ENCODE measurements at regions not wholly inside any gene's neighbourhood (a gene's known extent, or its start where the extent isn't known, plus 50 kb on each side); places are given as distances from the start of the nearest gene placed in this dataset.
A peak's percentile ranks its signal among the peaks of the same experiment; 100 is the strongest.

DNA sequence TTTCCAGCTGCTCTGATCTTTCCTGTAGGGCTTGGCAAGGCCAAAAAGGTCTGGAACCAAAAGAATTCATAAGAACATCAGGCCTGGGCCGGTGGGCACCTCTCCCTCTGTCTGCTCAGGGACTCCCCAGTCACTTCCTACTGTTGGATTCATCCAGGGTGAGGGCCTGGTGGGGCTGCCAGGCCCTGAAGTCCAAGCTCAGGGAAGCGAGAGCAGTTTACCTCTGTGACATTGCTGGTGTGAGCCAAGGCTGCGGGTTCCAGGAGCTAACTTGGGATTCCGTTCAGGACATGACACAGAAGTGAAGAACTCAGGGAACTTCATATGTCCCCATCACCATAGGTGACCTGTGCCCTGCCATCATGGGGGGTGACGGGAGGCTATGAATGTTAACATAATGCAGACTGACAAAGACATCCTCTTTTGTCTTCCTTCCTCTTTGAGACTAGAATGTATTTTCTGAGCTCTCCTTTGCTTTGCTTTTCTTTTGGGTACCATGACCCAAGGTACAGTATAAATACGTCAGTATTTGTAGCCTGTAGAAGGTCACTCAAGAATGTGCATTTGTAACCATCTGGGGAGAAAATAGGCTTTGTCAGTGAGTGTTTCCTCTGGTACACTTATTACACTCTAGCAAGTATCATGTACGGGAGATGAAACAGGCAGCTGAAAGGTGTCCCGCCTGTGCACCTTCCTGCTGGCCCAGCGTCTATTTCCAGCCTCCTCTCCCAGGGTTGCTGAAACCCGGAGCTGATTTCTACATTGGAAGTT is 130.5 kb upstream of the SLC1A4 start:
- no peak for DNase-seq

DNA sequence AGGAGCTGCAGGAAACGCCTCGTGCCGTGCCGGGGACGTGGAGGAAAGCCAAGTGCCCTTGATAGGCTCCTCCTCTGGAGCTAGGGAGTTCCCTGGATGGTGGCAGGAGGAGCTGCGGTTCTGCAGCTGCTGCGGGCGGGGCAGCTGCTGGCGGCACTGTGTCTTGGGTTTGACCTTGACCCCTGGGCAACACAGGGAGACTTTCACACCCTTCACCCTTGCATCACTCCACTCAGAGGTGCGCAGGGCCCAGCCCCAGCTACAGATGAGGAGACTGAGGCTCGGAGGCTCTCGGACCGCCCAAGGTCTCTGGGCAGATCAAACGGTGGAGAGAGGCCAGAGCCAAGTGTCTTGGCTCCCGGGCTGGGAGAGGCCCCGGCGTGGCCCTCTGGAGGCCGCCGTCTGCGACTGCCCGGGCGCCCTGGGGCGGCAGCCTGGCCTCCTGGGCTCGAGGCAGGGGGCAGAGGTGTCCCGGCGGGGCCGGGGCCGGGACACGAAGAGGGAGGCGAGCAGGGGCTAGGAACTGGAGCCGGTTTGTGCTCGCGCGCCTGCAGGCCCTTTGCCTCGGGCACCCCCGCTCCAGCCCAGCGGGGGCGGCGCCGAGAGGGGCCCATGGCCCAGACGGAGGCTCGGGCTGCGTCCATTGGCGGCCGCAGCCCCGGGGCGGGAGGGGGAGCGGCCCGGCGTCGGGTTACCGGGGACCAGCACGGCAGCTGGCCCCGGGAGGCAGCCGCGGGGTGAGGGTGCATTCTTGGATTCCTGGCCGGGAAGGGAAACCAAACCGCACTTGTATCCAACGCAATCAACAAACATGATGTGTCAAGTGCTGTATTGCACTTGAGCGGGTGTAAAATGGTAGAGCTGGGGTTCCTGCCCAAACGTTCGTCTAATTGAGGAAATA is 129.6 kb upstream of the SLC1A4 start:
- peak in 1 of 2 experiments; percentile 30 for DNase-seq

DNA sequence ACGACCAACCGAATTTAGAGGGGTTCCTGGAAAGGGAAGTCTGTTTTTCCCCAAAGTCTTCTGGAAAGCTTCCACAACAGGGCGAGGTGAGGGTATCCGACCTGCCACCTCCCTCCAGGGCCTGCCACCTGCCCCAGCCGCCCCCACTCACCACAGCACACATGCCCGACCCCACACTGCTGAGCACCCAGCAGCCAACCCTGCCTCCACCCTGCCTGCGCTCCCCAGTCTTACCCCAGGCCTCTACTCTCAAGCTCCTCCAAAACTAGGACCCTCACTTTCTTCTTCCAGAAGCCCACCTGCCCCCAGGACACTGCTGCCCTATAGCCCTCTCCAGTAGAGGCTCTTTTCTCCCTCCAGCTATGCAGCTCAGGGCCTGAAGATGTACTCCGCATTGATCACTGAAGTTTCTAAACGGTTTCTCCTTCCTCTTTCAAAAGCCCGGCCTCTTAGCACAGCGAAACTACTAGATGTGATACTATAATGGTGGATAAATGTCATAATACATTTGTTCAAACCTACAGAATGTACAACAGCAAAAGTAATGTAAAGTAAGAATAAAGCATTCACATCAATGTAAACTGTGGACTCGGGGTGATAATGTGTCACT is 128.8 kb upstream of the SLC1A4 start:
- no peak for DNase-seq

DNA sequence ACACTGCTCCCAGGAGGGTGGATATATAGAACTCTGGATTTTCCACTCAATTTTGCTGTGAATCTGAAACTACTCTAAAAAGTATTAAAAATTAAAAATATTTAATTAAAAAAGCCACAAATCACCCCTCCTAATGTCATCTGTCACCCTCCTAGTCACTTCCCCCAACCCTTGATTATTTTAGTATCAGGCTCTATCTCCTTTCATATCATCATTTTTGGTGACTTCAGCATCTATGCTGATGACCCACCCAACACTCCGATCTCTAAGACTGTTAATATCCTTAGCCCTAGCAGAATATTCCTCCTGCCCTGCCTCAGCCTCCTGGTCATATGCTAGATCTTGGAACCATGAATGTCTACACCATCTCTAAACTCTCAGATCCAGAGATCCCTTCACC is 128.3 kb upstream of the SLC1A4 start:
- no peak for DNase-seq

DNA sequence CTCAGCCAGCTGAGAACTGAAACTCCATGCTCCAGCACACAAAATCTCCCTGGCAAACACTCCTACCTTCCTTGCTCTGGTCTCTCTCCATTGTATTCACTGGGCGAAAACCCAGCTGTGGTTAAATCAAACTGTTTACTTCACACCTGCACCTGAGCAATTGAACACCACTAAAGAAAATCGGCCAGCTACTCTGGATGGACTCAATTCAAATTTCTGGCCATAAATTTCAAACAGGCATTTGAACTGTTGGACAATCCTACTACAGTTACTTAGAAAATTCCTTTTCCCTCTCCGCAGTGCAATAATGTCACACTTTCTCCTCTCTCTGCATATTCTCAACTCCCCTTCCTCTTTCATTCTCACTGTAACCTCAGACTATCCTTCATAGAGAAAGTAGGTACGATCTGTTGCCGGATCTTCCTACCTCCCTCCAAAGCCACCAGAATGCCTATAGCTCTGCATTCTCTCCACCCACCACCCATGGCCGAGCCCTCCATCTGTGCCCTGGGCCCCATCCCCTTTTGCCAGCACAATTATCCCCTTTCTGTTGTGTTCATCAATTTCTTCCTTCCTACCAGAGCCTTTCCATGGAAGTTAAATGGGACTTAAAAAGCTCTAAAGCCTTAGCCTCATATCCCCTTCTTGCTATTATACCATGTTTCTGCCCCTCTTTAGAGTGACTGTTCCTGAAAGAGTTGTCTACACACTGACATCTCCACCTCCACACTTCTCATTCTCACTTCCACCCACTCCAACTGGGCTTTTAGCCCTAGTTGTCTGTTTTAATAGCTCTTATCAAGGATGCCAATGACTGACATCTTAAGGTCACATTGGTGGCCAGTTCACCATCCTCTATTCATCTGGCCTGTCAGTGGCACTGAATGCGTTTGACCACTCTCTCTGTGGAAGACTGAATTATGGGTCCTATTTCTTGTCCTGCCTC is 127.5 kb upstream of the SLC1A4 start:
- DNase-seq: no peak

DNA sequence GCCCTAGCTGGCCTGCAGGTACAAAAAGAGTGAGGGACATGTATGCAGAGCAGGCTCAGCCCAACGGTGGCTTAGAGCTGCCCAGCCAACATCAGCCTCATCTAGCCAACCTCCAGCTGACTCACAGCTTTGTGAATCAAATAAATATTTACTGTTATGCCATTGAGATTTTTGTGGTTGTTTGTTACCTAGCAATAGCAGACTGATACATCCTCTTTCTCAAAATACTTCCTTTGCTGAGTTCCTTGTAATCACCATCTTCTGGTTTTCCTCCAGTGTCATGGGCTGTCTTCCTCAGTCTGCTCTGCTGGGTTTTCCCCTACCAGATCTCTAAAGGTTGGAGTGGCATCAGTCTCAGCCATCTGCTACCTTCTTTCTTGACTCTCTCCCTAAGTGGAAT is 126.6 kb upstream of the SLC1A4 start:
- DNase-seq: no peak

DNA sequence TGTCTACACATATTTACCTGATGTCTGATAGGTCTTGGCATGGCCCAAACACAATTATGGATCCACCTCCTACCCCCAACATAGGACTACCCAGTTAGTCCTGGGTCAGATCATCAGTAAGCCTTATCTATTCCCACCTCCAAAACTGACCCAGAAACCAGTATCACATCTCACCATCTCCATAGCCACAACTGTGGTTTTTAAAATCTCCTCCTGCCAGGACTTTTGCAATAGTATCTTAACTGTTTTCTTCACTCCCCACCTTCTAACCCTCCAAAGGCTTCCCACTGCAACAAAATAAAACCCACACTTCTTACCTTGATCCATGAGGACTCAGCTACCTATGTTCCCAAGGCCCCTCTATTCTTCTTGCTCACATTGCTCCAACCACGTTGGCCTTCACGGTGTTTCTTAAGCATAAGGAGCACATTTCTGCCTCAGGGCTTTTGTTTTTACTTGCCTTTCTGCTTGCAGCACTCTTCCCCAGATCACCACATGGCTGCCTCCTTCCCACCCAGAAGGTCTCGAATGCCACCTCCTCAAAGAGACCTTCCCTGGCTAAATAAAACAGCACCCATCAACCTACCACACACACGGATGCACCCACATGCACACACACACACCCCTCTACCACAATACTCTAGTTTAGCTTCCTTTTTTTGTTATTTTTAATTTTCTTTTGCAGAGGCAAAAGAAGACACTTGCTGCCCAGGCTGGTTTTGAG is 125.9 kb upstream of the SLC1A4 start:
- no peak for DNase-seq

DNA sequence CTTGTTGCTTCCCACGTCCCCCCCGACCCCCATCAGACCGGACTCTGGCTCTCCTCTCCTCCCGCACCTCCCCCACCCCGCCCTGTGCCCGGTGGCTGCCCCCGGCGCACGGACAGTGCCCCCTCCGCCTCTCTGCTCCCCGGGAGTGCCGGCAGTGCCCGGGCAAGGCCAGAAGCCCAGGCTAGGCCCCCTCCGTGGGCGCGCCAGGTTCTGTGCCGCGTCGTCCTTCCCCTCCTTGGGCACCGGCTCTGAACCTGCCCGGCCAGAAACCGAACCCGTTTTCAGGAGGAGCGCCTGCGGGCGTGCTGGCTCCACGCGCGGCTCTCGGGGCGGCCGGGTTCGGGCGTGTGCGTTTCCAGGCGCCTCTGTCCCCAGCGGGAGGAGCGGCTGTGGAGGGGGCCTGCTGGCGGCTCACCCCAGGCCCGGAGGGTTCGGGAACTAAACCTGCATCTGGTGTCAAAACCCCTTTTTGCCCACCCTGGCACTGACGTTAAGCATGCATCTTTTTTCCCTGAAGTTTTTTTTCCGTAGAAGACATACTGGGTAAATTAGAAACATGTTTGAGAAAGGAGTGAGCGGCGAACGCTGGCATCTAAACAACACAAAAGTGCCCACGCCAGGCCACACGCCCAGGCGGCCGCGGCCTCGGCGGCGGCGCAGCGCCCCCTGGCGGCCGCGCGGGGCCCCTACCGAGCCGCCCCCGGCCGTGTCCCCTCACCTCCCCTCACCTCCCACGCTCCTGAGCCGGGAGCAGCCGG is 123.9 kb upstream of the SLC1A4 start:
- peak in 1 of 2 experiments; percentile 64 for DNase-seq

DNA sequence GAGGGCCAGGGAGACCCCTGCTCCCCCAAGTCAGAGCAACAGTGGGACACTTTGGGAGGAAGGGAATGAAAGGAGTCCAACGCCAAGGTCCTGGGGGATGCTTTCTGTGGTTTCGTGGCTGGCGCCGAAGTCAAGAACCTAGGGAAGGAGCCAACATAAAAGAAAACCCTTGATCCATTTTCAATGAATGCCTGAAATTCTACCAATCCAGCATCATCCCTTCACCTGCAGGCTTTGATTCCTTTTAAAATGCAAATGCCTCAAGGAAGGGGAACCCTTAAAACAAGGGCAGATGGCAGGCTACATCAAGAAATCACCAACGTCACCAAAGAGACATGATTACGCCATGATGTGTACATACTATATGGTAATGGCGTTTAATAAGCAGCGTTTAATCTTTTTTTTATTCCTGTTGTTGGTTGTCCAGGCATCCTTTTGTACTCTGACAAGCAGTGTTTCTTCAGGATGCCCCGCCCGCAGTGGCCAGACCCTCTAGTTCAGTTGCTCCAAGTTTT is 123.3 kb upstream of the SLC1A4 start:
- DNase-seq: no peak

DNA sequence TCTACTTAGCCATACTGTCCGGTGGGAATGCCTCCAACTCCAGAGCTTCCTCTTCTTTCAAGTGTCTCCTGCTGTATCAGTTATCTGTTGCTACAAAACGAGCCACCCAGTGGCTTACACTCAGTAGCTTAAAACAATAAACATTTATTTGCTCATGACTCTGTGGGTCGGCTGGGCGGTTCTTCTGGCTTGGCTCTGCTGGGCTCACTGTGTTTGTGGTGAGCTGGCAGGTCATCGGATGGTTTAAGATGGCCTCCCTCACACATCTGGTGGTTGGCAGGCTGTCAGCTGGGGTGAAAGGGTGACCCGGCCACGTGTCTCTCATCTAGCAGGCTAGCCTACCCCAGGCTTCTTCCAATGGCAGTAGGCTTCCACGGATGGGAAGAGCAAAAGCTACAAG is 122.4 kb upstream of the SLC1A4 start:
- no peak for DNase-seq

DNA sequence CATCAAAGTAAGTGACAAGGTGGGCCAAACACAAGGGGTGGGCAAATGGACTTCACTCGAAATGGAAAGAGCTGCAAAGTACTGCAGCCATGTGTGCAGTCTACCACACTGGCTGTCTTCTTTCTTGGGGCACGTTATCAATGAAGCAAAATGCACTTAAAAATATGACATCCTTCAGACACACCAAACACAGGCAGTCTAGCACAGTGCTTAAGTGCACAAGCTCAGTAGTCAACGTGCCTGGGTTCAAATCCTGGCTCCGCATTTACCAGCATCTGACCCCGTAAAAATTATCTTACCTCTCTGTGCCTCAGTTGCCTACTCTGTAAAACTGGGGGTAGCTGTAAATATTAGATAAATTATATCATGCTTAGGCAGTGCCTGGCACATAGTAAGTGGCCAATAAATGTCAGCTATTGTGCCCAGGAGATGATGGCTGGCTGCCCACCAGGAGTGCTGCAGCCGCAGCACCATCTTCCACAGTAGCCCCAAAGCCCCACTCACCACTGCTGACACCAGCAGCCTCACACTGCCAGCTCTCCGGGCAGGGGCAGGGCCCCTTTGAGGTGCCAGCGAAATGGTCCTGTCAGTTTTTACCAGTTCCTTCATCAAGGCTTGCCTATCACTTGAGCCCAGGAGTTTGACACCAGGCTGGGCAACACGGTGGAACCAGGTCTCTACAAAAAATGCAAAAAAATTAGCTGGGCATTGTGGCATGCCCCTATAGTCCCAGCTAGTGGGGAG is 121.8 kb upstream of the SLC1A4 start:
- no peak for DNase-seq

DNA sequence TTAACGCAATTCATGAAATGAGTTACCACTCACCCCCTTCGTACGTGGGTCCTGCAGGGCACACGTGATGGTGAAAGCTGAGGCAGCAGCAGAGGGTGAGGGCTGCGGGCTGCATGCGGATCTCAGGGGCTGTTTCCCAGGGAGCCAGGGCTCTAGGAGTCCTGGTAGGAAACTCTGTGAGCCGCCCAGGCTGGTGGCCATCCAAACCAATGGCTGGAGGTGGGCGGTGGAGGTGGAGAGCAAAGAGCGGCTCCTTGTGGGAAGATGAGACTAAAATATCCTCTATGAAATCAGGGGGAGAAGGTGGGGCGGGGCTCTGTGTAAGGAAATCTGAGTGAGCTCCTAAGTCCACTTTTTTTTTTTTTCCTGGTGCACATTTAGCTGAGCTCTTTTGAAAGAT is 120.1 kb upstream of the SLC1A4 start:
- no peak for DNase-seq

DNA sequence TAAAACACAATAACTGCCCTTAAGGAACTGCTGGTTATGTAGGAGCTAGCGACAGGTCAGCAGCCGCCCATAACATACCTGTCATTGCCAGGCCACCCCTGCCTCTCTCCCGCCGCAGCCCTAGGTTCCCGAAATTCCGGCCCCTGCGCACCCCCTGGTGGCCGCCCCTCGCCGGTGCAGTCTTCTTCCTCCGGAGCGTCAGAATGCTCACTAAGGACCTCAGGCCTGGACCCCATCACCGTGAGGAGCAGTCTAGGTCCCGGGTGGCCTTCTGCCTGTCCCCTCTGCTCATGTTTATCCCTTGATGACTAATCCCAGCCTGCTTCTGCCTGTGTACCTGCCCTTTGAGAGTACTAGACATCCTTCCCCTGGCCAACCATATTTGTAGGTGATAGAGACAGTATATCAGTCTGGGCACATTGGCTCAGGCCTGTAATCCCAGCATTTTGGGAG is 115.7 kb upstream of the SLC1A4 start:
- peak; percentile 20 to 39 for DNase-seq

DNA sequence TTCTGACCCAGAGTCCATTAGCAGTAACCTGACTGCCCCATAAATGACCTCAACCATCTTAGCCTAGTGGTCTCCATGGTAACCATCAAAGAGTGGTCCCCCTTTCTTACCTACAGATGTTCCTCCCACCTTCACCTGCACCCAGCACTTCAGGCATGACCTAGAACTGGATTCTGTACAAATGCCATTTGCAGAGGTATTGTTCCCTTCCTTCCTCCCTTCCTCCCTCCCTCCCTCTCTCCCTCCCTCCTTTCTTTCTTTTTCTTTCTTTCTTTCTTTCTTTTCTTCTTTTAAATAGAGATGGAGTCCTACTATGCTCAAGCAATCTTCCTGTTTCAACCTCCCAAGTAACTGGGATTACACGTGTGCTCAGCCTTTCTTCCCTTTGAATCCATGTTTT is 114.6 kb upstream of the SLC1A4 start:
- DNase-seq: no peak

DNA sequence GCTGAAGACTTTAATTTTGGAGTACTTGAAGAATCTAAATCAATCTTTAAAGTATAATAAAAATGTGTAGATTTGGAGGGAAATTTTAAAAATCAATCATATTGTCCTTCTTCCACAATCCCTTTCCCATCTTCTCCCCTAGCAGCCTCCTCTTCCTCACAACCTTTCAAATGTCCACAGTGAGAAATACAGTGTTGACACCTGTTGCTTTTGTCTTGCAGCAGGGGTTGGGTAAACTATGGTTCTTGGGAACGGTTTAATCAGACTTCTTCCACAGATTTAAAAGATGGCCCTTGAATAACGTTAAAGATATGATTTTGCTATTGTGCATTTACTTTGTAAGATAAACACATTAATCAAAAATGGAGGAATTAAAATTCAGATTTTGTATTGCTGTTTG is 113.8 kb upstream of the SLC1A4 start:
- DNase-seq: no peak

DNA sequence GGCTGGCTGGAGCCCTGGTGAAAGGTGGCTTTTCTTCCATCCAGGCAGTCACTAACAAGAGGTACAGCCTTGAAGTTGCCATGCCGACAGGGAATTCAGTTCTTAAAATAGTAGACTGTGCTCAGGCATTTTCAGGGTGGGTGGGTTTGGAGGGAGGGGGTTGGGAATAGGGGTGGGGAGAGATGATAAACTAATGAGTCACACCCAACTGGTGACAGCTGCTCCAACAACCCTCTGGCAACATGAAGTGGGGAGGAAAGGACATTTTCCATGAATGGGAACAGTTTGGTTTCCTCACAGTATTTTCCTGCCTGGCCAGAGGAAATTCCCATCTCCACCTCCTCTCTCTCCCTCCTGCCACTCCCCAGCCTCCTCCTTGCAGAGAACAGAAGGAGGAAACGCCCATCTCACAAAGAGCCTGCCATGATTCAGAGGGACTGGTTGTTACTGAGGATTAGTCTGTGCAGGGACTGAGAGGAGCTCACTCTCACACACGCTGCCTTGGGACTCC is 113.0 kb upstream of the SLC1A4 start:
- DNase-seq: no peak

DNA sequence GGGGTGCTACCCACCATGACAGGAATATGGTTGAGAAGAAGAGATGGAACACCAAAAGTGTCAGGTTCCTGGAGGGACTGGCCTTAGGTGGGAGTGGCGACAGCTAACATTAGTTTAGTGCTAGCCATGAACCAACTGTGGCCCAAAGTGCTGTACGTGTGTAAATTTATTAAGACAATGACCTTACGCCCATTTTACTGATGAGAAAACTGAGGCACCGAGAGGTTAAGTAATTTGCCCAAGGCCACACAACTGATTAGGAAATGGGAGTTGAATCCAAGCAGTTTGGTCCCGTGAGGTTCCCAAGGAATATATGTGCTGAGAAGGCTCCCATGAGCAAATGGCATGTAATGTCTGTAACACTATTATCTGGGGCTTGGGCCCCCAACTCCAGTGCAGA is 109.5 kb upstream of the SLC1A4 start:
- no peak for DNase-seq

DNA sequence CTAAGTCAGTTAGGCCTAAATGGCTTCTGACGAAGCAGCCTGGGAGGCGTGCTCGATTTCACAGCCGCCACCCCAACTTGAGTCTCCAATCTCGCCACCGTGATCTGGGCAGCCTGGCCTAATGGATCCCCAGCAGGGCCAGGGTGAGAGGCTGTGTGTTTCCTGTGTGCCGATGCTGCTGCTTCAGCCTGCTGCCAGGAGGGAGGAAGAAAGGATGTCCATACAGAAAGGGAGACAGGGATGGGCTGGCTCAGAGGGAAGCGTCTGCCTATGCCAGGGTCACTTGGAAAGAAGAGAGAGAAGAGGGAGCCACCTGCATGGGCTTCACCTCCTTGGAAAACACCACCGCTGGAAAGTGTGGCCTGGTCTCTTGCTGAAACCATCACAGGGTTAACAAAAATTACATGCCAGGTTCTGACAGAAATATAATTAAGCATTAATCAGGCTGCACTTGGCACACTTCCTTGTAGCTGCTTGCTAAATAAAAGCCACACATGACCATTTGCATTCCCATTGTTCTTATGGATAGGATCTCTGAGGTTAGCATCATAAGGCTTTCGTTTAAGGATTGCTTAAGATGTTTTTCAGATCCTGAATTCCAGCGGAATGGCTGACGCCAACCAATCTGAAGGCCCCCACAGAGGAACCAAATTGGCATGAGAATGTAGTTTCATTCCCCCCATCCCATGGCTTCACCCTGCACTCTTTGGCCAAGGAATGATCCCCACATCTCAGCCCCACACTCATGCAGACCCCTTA is 108.8 kb upstream of the SLC1A4 start:
- DNase-seq: no peak

DNA sequence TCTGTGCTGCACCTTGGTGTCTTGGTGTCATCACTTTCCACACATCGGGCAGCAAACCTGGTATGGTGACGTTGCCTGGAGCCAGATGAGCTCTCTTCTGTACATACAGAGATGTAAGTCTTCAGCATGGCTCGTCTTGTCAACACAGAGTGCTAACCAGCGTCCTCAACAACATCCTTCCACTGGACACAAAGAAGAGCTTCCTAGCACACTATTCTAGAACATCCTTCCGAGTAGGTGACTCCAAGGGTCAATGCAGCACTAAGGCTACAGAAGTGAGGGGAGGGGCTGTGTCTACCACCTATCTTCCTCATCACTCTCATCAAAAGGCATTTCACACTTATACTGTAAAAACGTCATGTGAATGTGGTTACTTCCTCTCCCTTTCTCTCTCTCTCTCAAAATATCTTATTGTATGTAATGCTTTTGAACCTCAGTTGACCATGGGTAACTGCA is 108.1 kb upstream of the SLC1A4 start:
- DNase-seq: no peak
